H9 (cell line): ENCODE measurements at regions not wholly inside any gene's neighbourhood (a gene's known extent, or its start where the extent isn't known, plus 50 kb on each side); places are given as distances from the start of the nearest gene placed in this dataset.

Experiments used
- DNase-seq: peaks from one replicate; pipeline ENCODE4 v3.0.0-alpha.2; 2017
- H2AFZ ChIP-seq: one replicate; pipeline ENCODE4 v1.6.1; 2013; ENCODE audit warnings: mild to moderate bottlenecking, low read length, control low read depth, moderate library complexity
- H2AK5ac ChIP-seq: 2 replicates; pipeline ENCODE4 v1.6.1; 2013; ENCODE audit warnings: low read length, control low read depth, mixed read lengths; ENCODE audit not compliant: insufficient read length
- H2BK120ac ChIP-seq: one replicate; pipeline ENCODE4 v1.6.1; 2013; ENCODE audit warnings: low read depth, mild to moderate bottlenecking, low read length, control low read depth, inconsistent platforms; ENCODE audit not compliant: poor library complexity, severe bottlenecking
- H2BK12ac ChIP-seq: 2 replicates; pipeline ENCODE4 v1.6.1; 2013; ENCODE audit warnings: low read length, control low read depth, mixed read lengths, low read depth; ENCODE audit not compliant: insufficient read length
- H2BK15ac ChIP-seq: 2 replicates; pipeline ENCODE4 v1.6.1; 2013; ENCODE audit warnings: low read depth, low read length, control low read depth
- H2BK20ac ChIP-seq: one replicate; pipeline ENCODE4 v1.6.1; 2013; ENCODE audit warnings: low read depth, mild to moderate bottlenecking, low read length, control low read depth, inconsistent platforms; ENCODE audit not compliant: poor library complexity, severe bottlenecking
- H2BK5ac ChIP-seq: 2 replicates; pipeline ENCODE4 v1.6.1; 2013; ENCODE audit warnings: low read length, control low read depth, mixed read lengths; ENCODE audit not compliant: insufficient read length
- H3K14ac ChIP-seq: 2 replicates; pipeline ENCODE4 v1.6.1; 2013; ENCODE audit warnings: low read length, control low read depth; ENCODE audit not compliant: insufficient read depth
- H3K18ac ChIP-seq: 2 replicates; pipeline ENCODE4 v1.6.1; 2013; ENCODE audit warnings: low read depth, mild to moderate bottlenecking, mixed read lengths, low read length, control low read depth; ENCODE audit not compliant: insufficient read length
- H3K23ac ChIP-seq: 2 replicates; pipeline ENCODE4 v1.6.1; 2013; ENCODE audit warnings: low read length, control low read depth, mixed read lengths, low read depth; ENCODE audit not compliant: insufficient read length
- H3K23me2 ChIP-seq: 2 replicates; pipeline ENCODE4 v1.6.1; 2013; ENCODE audit warnings: low read depth, mild to moderate bottlenecking, mixed read lengths, low read length, control low read depth; ENCODE audit not compliant: insufficient read length, poor library complexity, severe bottlenecking
- H3K27ac ChIP-seq: 2 replicates; pipeline ENCODE4 v1.5.1; 2013; ENCODE audit warnings: low read length, control low read depth, mixed read lengths, low read depth; ENCODE audit not compliant: insufficient read length
- H3K27me3 ChIP-seq: 2 replicates; pipeline ENCODE4 v1.6.1; 2013; ENCODE audit warnings: low read length, control low read depth, inconsistent platforms; ENCODE audit not compliant: insufficient read depth
- H3K4ac ChIP-seq: 2 replicates; pipeline ENCODE4 v1.6.1; 2013; ENCODE audit warnings: low read depth, mild to moderate bottlenecking, control low read depth, inconsistent platforms, low read length, moderate library complexity
- H3K4me1 ChIP-seq: 2 replicates; pipeline ENCODE4 v1.6.1; 2013; ENCODE audit warnings: low read length, control low read depth, inconsistent platforms; ENCODE audit not compliant: insufficient read depth
- H3K4me2 ChIP-seq: 2 replicates; pipeline ENCODE4 v1.6.1; 2013; ENCODE audit warnings: low read length, control low read depth, mixed read lengths; ENCODE audit not compliant: insufficient read length, insufficient read depth
- H3K56ac ChIP-seq: 2 replicates; pipeline ENCODE4 v1.6.1; 2013; ENCODE audit warnings: low read depth, mild to moderate bottlenecking, mixed read lengths, low read length, control low read depth; ENCODE audit not compliant: insufficient read length
- H3K79me1 ChIP-seq: 2 replicates; pipeline ENCODE4 v1.6.1; 2013; ENCODE audit warnings: low read depth, mild to moderate bottlenecking, moderate library complexity, low read length, control low read depth, inconsistent platforms; ENCODE audit not compliant: insufficient read depth, poor library complexity, severe bottlenecking
- H3K79me2 ChIP-seq: 2 replicates; pipeline ENCODE4 v1.6.1; 2013; ENCODE audit warnings: low read length, control low read depth, inconsistent platforms; ENCODE audit not compliant: insufficient read depth
- H3K9ac ChIP-seq: 2 replicates; pipeline ENCODE4 v1.6.1; 2013; ENCODE audit warnings: low read length, control low read depth, mixed read lengths; ENCODE audit not compliant: insufficient read length; ENCODE audit errors: extremely low read depth
- H3K9me3 ChIP-seq: one replicate; pipeline ENCODE4 v1.6.1; 2013; ENCODE audit warnings: low read depth, low read length, inconsistent platforms; ENCODE audit not compliant: control insufficient read depth
- H3T11ph ChIP-seq: one replicate; pipeline ENCODE4 v1.6.1; 2013; ENCODE audit warnings: mild to moderate bottlenecking, low read length, control low read depth, inconsistent platforms
- H4K20me1 ChIP-seq: one replicate; pipeline ENCODE4 v1.6.1; 2013; ENCODE audit not compliant: control insufficient read depth, insufficient read length, insufficient read depth
- H4K5ac ChIP-seq: 2 replicates; pipeline ENCODE4 v1.6.1; 2013; ENCODE audit warnings: low read depth, mild to moderate bottlenecking, mixed read lengths, low read length, control low read depth; ENCODE audit not compliant: insufficient read length
- H4K8ac ChIP-seq: replicated peaks from 2 replicates; pipeline ENCODE4 v1.6.1; 2013; ENCODE audit warnings: low read length, control low read depth, mixed read lengths, low read depth; ENCODE audit not compliant: insufficient read length
- H4K91ac ChIP-seq: 2 replicates; pipeline ENCODE4 v1.6.1; 2013; ENCODE audit warnings: low read depth, mild to moderate bottlenecking, moderate library complexity, mixed read lengths, low read length, control low read depth; ENCODE audit not compliant: insufficient read length
- H3K27ac Mint-ChIP-seq, 3 experiments: 2 replicates in 2 of 3; 3 replicates in 1 of 3; pipeline ENCODE4 v1.8.0; 2020 to 2021; ENCODE audit warnings: mixed read lengths in 3 of 3, mild to moderate bottlenecking in 1 of 3, moderate library complexity in 1 of 3
- H3K27me3 Mint-ChIP-seq: 2 replicates; pipeline ENCODE4 v1.8.0; 2021; ENCODE audit warnings: low read depth, mild to moderate bottlenecking, moderate library complexity, mixed read lengths
- H3K36me3 Mint-ChIP-seq, 3 experiments: 2 replicates in 2 of 3; 3 replicates in 1 of 3; pipeline ENCODE4 v1.8.0; 2020 to 2021; ENCODE audit warnings: low read depth in 3 of 3, mixed read lengths in 3 of 3; ENCODE audit not compliant: insufficient read depth in 1 of 3
- H3K4me1 Mint-ChIP-seq, 2 experiments: 2 replicates each; pipeline ENCODE4 v1.8.0; 2020; ENCODE audit warnings: mixed read lengths in 2 of 2
- H3K4me3 Mint-ChIP-seq, 2 experiments: 2 replicates in 1 of 2; 3 replicates in 1 of 2; pipeline ENCODE4 v1.8.0; 2020 to 2021; ENCODE audit warnings: mild to moderate bottlenecking in 2 of 2, mixed read lengths in 2 of 2, moderate library complexity in 1 of 2
- H3K9me3 Mint-ChIP-seq, 2 experiments: 2 replicates in 1 of 2; 3 replicates in 1 of 2; pipeline ENCODE4 v1.8.0; 2020; ENCODE audit warnings: mild to moderate bottlenecking in 2 of 2, mixed read lengths in 2 of 2, moderate library complexity in 1 of 2
- WGBS: extraction: QIAGEN DNeasy Blood & Tissue Kit; methylation state at CpG from one replicate; pipeline ENCODE4 v1.1.7; 2013; ENCODE audit warnings: missing lambda C conversion rate, low lambda C conversion rate, mixed read lengths; ENCODE audit not compliant: insufficient read length; ENCODE audit errors: extremely low coverage; 5-methylcytosine and 5-hydroxymethylcytosine counted together
- TF ChIP-seq, protein P1 (sequence below): fragments of 200-600 bp; sonication (generic); conservative IDR thresholded peaks from 3 replicates; pipeline ENCODE4 v1.8.0; 2021; ENCODE audit warnings: antibody characterized with exemption, mild to moderate bottlenecking

DNA sequence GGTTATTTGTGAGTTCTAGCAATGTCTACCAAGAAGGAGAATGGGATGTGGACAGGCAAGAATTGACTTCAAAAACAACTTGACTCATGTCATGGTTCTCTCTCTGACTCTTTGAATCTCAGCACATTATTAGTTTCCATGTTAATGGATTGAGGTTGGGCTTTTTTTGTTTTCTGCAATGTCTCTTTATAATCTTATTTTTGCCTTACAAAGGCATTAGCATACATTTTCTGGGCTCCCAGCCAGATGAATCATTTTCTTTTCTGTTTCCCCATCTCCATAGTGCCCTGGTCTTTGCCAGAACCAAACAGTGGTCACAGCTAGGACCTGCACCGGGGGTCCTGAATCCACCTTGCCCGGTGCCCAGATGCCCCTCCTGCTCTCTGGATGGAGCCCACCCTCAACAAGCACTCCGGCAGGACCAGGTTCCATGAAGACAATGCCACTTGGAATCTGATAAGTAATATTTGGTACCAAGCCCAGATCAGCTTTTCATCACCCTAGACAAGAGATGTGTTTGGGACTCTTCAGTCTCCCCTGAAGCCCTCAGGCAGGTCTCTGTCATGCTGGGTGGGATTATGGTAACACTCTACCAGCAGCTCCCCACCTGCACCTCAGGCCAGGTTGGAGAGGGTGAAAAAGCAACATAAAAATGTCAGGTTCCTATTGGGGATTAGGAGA lies 266.7 kb upstream of the SULF2 start:
- Histone ChIP-seq H2BK12ac (no peak overlapping the region), H2AK5ac (no peak overlapping the region), H3K9ac (no peak overlapping the region), H3K14ac (no peak overlapping the region), H3K18ac (no peak overlapping the region), H4K91ac (no peak overlapping the region), H2AFZ (no peak overlapping the region), H3K79me1 (no peaks in the 10 kb centered on the region), H2BK5ac (no peak overlapping the region), H4K5ac (no peak overlapping the region), H3K4me1 (no peaks in the 10 kb centered on the region), H2BK20ac (no peak overlapping the region), H3K4me2 (no peak overlapping the region), H3K4ac (no peak overlapping the region), H3K27ac (no peak overlapping the region), H2BK120ac (no peak overlapping the region), H3K23me2 (no peaks in the 10 kb centered on the region), H3K56ac (no peak overlapping the region), H3K23ac (no peak overlapping the region), H3T11ph (no peak overlapping the region), H3K9me3 (no peaks in the 10 kb centered on the region), H3K27me3 (no peaks in the 10 kb centered on the region), H3K79me2 (no peaks in the 10 kb centered on the region), H2BK15ac (no peak overlapping the region), H4K8ac (no peak overlapping the region), H4K20me1 (no peaks in the 10 kb centered on the region)
- peak overlapping the region in 1 of 3 experiments; percentile 47; a peak in 1 of 7 replicates for H3K27ac Mint-ChIP-seq
- H3K36me3 Mint-ChIP-seq = peaks cover 0 to 11% (median 3%) of the 10 kb centered on the region in 3 experiments; a peak in 6 of 7 replicates
- peaks cover 15 to 16% of the 10 kb centered on the region in 2 experiments for H3K9me3 Mint-ChIP-seq
- TF ChIP-seq, protein P1, sequence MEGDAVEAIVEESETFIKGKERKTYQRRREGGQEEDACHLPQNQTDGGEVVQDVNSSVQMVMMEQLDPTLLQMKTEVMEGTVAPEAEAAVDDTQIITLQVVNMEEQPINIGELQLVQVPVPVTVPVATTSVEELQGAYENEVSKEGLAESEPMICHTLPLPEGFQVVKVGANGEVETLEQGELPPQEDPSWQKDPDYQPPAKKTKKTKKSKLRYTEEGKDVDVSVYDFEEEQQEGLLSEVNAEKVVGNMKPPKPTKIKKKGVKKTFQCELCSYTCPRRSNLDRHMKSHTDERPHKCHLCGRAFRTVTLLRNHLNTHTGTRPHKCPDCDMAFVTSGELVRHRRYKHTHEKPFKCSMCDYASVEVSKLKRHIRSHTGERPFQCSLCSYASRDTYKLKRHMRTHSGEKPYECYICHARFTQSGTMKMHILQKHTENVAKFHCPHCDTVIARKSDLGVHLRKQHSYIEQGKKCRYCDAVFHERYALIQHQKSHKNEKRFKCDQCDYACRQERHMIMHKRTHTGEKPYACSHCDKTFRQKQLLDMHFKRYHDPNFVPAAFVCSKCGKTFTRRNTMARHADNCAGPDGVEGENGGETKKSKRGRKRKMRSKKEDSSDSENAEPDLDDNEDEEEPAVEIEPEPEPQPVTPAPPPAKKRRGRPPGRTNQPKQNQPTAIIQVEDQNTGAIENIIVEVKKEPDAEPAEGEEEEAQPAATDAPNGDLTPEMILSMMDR = no peak
- no CpG with 5 or more reads among the region's 3 CpGs for WGBS
- no peak overlapping the region for H3K4me3 Mint-ChIP-seq
- DNase-seq = no peak
- peaks cover 1% of the 10 kb centered on the region for H3K27me3 Mint-ChIP-seq
- H3K4me1 Mint-ChIP-seq = peaks cover 8 to 15% of the 10 kb centered on the region in 2 experiments
